GM12865 (cell line): ENCODE measurements at regions not wholly inside any gene's neighbourhood (a gene's known extent, or its start where the extent isn't known, plus 50 kb on each side); places are given as distances from the start of the nearest gene placed in this dataset.

Source experiments
- DNase-seq: peaks from one replicate; pipeline ENCODE4 v3.0.0; 2010; ENCODE audit warnings: low read depth
- H3K4me3 ChIP-seq: 2 replicates; pipeline ENCODE4 v1.5.1; 2011; ENCODE audit warnings: mild to moderate bottlenecking, low read depth, low read length, control low read depth
- TF ChIP-seq, protein P1 (sequence below): IDR thresholded peaks from 2 replicates; pipeline ENCODE4 v1.5.1; 2011; ENCODE audit warnings: low read length, control low read depth, low read depth, inconsistent platforms; ENCODE audit not compliant: insufficient read depth; ENCODE audit errors: missing control alignments

DNA sequence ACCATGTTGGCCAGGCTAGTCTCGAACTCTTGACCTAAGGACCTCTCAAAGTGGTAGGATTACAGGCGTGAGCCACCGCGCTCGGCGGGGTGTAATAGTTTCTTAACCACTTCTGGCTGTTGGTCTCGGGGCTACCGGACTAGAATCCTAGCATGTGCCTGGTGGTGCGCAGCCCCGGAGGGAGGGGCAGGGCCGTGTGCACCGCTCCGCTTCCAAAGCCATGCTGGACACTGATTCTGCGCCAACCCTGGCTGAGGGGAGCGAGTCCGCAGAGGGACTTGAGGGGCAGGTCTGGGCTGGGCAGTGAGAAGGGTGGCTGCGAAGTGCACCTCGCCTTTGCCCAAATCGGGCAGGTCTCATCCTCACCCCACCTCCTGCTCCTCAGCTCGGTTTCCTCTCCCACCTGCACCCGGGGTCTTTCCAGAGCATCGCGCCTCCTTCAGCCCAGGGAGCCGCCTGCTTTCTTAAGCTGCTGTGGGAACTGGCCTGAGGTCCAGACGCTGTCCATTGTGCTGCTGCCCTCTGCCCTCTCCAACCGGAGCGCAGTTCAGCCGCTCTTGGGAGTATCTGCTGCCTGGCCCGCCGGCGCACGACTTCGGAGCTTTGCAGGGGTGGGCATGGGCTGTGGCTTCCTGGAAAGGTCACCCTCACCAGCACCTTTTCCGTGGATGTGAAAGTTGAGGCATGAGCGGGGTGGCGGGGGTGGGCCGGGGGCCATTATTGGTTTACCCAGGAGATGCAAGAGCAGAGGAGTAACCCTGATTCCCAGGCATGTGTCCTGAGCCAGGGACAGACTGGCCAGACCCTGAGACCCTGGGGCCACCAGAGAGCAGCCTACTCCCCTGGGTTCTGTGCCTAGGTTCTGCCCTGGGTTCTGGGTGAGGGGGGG lies 422.6 kb upstream of the NUPR2 start:
- no peak overlapping the region for H3K4me3 ChIP-seq
- TF ChIP-seq, protein P1, sequence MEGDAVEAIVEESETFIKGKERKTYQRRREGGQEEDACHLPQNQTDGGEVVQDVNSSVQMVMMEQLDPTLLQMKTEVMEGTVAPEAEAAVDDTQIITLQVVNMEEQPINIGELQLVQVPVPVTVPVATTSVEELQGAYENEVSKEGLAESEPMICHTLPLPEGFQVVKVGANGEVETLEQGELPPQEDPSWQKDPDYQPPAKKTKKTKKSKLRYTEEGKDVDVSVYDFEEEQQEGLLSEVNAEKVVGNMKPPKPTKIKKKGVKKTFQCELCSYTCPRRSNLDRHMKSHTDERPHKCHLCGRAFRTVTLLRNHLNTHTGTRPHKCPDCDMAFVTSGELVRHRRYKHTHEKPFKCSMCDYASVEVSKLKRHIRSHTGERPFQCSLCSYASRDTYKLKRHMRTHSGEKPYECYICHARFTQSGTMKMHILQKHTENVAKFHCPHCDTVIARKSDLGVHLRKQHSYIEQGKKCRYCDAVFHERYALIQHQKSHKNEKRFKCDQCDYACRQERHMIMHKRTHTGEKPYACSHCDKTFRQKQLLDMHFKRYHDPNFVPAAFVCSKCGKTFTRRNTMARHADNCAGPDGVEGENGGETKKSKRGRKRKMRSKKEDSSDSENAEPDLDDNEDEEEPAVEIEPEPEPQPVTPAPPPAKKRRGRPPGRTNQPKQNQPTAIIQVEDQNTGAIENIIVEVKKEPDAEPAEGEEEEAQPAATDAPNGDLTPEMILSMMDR: no peak
- no peak for DNase-seq

DNA sequence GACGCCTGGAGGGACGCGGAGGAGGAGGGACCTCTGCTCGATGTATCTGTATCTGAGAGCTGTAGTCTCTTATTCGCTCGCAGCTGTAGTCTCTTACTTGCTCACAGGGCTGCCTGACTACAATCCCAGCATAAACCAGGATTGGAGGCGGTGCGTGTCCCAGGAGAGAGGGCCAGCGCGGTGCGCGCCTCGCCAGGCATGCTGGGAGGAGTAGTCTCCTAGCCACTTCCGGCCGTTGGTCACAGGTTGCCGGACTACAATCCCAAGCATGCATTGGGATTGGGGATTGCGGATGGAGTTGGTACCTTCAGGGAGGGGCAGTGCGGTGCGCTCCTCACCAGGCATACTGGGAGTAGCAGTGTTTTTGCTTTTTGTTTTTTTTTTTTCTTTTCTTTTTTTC lies 421.7 kb upstream of the NUPR2 start:
- TF ChIP-seq, protein P1: no peak
- no peak overlapping the region for H3K4me3 ChIP-seq
- DNase-seq: no peak

DNA sequence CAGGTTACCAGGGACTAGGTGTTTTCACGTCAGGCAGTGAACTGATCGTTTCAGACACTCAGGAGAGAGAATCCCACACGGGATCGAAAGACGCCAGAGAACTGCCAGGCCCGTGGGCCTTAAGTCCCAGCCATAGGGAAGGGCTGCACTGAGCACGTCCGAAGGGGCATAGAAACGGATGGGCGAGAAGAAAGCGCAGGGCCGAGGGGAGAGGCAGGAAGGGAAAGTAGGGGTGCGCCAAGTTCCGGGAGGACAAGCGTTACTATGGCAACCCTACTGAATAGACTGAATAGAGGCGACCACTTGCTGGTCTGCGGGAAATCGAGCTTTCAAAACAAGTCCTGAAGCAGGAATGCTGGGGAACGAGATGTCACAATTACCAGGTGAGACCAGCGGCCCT lies 421.3 kb upstream of the NUPR2 start:
- H3K4me3 ChIP-seq: no peak overlapping the region
- TF ChIP-seq, protein P1: no peak
- DNase-seq: no peak

DNA sequence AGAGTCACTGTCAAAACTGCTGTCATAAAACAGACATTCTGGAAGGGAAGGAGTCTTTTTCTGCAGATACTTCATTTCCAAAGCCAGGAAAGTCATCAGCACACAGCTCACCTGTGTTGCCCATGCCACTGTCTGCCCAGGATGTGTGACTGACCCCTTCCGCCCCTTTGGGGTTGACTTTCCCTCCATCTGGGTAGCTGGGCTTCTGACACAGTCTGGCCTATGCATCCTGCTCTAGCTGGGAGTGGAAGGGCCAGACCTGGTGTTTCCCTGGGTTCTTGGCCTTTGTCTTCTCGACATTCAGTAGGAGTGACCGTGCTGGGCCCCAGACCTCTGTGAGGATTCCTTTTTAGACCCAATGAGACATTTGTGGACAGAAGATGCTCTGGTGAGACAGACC lies 378.9 kb upstream of the NUPR2 start:
- H3K4me3 ChIP-seq: no peak overlapping the region
- TF ChIP-seq, protein P1: no peak
- DNase-seq: no peak

DNA sequence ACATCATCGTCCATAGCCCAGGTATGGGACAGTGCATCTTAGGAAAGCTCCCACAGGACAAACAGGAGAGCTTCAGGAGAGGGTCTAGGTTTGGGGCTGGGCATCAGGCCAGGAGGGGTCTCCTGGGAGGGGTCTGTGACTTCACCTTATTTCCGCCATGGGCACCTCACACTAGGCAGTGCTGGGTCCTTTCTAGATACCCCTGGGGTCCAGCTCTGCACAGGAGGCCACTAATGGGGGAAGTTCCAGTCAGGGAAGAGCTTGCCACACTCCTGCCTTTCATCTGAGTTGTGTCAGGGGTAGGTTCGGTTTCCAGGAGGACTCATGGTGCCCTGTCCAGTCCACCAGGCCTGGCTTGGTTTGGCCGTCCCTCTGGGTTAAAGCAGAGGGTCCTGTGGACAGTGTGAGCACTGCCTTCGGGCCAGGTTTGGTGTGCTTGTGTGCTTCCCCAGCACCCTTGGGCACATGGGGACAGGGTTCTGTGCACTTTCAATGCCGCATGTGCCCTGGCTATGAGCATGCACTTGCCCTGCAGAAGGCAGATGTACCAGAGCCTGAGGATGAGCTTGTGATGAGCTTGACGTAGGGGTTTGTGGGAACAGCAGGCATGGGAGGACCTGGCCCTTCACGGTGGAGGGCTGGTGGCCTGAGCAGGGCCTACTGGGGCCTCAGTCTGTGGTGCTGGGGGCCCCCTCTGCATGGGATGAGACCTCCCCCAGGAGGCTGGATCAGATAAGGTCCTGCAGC lies 377.7 kb upstream of the NUPR2 start:
- H3K4me3 ChIP-seq: no peak overlapping the region
- DNase-seq: no peak
- TF ChIP-seq, protein P1: no peak

DNA sequence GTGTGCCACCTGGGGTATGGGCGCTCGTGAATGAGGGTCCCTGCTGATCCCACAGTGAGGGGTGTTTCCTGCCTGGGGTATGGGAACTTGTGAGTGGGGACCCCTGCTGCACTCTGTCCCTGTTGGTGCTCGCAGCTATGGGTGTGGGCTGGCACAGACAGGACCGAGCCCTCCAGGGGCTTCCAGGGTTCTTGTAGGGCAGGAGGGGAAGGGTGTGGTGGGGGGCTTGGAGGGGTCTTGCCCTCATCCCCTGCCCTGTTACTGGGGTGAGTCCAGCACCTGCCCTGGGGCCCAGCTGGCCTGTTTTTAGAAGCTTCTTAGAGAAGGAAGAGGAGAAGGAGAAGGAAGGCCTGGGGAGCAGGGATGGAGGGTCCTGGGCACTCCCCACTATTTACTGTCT lies 377.0 kb upstream of the NUPR2 start:
- H3K4me3 ChIP-seq: no peak overlapping the region
- no peak for DNase-seq
- TF ChIP-seq, protein P1: no peak
